Adrenal gland (tissue), 5 donors: ENCODE measurements at regions not wholly inside any gene's neighbourhood (a gene's known extent, or its start where the extent isn't known, plus 50 kb on each side); places are given as distances from the start of the nearest gene placed in this dataset.

Experiments
- POLR2A ChIP-seq, 2 donors: fragments of 450-650 bp; IDR thresholded peaks; one replicate each; pipeline ENCODE4 v1.6.1; 2017; ENCODE audit warnings: antibody characterized with exemption in 2 of 2, mild to moderate bottlenecking in 2 of 2, moderate library complexity in 1 of 2
- TF ChIP-seq, protein P1 (sequence below), 6 experiments: fragments of 450-650 bp in 4 of 6; fragments of 200-600 bp in 2 of 6; sonication (generic) in 1 of 6; IDR thresholded peaks; 1 replicate in 5 of 6; 2 replicates in 1 of 6; pipeline versions ENCODE4 v1.5.1 to v1.8.0; 2016 to 2021; ENCODE audit warnings: antibody characterized with exemption in 6 of 6, mild to moderate bottlenecking in 2 of 6, moderate library complexity in 1 of 6
- donor health status: DM: no; HTN: no; CAD: no.

DNA sequence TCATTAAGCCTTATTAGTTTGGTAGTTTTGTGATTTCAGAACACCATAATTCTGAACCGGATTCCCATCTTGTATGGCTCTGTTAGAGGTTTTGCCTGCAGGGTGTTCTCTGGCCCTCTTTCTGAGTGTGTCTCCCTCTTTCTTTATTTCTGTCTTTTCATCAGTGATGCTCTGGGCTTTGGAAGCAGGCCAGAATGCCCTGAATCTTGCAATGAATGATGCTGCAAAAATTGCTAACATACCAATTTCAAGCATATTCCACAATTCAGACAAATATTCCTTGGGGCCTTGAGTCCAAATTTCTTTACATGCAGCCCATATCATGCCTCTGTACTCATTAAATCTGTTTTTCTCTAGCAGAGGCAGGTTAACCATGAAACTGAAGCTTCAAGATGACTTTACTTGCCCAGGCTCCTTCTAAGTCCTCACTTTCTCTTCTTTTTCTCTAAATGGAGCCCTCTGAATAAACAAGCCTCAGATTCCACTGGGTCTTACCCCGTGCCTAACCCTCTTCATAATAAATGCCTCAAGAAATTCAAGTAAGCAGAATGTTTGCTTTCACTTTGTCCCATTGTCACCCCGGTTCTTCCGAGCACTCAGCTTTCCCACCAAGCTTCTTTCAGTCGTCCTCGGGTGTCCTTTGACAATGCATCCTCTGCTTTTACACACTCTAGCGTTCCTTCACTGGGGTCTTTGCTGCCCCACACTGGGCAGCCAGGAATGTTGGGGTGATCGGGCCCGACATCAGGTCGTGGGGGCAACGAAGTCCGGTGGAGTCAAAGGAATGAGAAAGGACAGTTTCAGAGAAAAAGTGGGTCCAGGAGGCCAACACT, 78.8 kb upstream of the SLC38A4 start:
- TF ChIP-seq, protein P1, sequence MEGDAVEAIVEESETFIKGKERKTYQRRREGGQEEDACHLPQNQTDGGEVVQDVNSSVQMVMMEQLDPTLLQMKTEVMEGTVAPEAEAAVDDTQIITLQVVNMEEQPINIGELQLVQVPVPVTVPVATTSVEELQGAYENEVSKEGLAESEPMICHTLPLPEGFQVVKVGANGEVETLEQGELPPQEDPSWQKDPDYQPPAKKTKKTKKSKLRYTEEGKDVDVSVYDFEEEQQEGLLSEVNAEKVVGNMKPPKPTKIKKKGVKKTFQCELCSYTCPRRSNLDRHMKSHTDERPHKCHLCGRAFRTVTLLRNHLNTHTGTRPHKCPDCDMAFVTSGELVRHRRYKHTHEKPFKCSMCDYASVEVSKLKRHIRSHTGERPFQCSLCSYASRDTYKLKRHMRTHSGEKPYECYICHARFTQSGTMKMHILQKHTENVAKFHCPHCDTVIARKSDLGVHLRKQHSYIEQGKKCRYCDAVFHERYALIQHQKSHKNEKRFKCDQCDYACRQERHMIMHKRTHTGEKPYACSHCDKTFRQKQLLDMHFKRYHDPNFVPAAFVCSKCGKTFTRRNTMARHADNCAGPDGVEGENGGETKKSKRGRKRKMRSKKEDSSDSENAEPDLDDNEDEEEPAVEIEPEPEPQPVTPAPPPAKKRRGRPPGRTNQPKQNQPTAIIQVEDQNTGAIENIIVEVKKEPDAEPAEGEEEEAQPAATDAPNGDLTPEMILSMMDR (IDR thresholded peaks at IDR 0.05) = no peak
- TF ChIP-seq POLR2A (IDR thresholded peaks at IDR 0.05) = no peak
